Activated CD4-positive, alpha-beta T cell treated with anti-CD3 and anti-CD28 coated beads, Interleukin-2, amount 50 U/mL, for 16 hours (primary cell): ENCODE measurements at regions not wholly inside any gene's neighbourhood (a gene's known extent, or its start where the extent isn't known, plus 50 kb on each side); places are given as distances from the start of the nearest gene placed in this dataset.
A peak's percentile ranks its signal among the peaks of the same experiment; 100 is the strongest.
"Not testable (repeated sequence)": the region's sequence is repeated elsewhere in the genome, so short reads cannot be mapped to it uniquely, and the experiment has no call there.

Experiments used
- DNase-seq: peaks from one replicate; pipeline ENCODE4 v3.0.0-alpha.2; 2020

DNA sequence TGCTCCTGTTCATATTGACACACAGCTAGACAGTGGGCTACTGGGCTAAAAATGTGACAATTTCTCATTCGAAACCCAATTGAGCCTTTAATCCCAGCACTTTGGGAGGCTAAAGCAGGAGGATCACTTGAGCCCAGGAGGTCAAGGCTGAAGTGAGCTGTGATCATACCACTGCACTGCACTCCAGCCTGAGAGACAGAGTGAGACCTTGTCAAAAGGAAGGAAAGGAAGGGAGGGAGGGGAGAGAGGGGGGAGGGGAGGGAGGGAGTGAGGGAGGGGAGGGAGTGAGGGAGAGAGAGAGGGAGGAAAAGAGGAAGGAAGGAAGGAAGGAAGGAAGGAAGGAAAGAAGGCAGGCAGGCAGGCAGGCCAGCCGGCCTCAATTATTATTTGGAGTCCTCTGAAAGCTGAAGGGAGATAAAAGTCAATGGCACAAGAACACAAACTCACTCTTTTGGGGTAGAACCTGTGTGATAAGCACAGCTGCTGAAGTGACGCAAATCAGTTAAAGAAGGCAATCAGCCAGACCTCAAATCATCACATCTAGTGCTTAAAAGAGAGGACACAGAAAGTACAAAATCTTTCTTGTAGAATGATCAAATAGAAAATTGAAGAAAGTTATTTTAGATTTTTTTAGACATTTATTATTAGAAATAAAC, 98.1 kb downstream of the CCDC71L start:
- DNase-seq: no peak

DNA sequence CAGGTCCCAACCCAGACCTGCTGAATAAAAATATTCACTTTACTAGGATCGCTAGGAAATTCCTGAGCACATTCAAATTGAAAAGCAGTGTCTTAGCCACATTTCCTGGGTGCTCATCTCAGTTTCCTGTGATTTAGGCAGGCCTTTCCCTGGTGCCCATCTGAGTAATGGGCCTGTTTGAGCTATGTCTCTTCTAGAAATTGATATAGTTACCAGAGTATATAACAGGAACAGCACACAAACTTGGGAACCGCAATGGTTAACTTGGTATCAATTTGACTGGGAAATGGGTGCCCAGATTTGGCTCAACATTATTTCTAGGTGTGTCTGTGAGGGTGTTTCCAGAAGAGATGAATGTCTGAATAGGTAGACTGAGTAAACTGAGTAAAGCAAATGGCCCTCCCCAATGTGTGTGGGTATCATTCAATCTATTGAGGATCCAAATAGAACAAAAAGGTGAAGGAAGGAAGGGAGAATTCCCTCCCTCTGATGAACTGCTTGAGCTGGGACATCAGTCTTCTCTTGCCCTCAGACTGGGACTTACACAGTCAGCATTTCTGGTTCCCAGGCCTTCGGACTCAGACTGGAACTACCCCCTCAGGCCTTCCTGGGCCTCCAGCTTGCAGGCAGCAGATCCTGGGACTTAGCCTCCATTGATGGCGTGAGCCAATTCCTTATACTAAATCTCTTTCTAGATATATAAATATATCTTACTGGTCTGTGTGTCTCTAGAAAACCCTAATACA, 99.1 kb downstream of the CCDC71L start:
- DNase-seq: peak; percentile 78

DNA sequence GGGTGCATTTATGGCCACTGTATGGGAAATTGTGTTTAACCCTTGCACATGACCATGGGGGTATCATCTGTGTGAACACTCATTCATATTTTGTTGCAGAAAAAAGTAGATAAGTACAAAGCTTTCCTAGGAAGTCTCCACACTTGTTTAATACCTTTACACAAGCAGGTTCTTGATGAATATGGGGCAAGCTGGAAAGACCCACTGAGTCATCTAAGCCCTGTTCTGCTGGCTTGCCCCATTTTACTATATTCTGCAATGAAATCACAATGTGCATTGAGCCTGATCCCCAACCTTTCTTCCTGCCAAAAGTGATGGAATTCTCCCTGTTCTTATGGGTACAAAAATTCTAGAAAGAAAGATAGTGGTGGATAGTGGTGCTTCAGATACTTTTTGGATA, 99.8 kb downstream of the CCDC71L start:
- DNase-seq: peak; percentile 37

DNA sequence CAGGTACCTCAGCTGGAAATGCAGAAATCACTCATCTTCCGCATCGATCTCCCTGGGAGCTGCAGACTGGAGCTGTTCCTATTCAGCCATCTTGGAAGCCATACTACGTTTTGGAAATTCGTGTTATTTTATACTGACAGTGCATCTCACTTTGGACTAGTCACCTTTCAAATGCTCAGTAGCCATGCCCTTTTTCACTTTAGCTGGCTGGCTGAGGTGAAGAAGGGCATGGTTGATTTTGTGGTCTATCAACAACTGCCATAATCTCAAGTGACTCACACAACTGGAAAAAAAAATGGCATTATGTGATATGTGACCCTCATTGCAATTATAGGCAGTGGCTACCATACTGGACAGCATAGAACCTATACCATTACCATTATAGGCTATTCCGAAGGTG, 100.5 kb downstream of the CCDC71L start:
- DNase-seq: no peak

DNA sequence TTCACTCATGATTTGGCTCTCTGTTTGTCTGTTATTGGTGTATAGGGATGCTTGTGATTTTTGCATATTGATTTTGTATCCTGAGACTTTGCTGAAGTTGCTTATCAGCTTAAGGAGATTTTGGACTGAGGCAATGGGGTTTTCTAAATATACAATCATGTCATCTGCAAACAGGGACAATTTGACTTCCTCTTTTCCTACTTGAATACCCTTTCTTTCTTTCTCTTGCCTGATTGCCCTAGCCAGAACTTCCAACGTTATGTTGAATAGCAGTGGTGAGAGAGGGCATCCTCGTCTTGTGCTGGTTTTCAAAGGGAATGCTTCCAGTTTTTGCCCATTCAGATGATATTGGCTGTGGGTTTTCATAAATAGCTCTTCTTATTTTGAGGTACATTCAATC, 104.7 kb downstream of the CCDC71L start:
- DNase-seq: not testable (repeated sequence)

DNA sequence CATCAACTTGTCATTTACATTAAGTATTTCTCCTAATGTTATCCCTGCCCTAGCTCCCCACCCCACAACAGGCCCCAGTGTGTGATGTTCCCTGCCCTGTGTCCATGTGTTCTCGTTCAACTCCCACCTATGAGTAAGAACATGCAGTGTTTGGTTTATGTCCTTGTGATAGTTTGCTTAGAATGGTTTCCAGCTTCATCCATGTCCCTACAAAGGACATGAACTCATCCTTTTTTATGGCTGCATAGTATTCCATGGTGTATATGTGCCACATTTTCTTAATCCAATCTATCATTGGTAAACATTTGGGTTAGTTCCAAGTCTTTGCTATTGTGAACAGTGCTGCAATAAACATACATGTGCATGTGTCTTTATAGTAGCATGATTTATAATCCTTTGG, 106.3 kb downstream of the CCDC71L start:
- not testable (repeated sequence) for DNase-seq

DNA sequence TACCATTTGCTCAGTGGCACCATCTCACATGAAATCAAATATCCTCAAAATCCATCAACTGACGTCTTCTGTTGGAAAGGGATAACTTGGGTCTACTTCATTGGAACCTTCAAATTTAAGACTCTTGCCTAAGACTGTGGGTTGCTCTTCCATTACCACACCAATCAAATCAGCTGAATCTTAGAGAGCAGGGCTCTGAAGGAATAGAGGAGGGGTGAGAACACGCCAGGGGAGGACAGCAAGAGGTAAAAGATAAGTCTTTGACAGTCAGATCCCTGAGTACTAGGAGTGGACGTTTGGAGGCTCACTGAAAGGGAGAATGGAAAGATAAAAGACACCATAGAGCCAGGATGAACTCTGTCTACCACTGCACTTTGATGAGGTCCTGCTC, 107.5 kb downstream of the CCDC71L start:
- no peak for DNase-seq

DNA sequence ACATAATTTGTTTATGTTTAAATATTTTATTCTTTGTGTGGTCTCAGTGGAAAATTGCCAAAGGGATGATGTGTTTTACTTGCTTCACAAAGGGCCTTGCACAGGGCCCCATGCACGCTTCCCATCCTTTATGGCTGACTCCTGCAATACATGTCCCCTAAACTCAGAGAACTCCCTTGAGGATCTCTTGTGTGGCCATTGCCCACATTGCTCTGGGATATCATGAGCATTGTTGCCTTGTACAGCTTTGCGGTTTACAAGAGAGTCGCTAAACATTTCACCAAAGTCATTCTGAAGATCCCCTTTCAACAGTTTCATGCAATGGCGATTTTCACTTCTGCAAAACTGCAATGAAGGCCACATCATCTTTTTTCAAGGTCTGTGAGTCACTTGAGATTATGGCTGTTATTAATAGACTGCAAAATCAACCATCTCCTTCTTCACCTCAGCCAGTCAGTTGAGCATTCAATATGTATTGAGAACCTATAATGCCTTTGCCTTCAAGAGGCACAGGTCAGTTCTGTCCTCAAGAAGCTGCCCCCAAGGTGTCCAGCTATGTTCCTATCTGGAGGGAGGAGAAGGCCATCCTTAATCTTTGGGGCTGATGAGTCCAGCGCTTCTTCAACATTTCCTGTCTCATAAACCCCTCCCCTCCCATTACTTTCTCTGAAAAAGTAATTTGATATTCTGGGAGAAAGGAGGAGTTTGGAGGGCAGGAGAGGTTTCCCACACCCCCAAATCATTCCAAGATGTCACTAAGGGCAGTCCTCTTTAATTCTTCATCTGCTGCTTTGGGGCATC, 108.1 kb downstream of the CCDC71L start:
- DNase-seq: no peak

DNA sequence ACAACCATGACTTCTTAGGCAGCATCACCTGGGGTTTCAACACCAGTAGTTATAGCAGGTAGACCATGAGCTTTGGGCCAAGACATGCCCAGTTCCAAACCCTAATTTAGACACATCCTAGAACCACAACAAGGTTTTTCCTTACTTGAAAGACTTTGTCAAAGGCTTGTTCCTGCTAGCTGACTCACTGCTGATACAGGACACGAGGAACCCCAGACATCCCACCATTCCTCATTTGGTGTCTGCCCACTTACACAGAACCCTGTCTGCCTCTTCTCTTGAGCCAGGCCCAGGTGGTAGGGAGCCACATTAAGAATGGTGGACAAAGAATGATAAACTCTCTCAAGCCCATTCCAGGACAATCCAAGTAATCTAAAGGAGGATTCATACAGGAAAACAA, 109.0 kb downstream of the CCDC71L start:
- no peak for DNase-seq

DNA sequence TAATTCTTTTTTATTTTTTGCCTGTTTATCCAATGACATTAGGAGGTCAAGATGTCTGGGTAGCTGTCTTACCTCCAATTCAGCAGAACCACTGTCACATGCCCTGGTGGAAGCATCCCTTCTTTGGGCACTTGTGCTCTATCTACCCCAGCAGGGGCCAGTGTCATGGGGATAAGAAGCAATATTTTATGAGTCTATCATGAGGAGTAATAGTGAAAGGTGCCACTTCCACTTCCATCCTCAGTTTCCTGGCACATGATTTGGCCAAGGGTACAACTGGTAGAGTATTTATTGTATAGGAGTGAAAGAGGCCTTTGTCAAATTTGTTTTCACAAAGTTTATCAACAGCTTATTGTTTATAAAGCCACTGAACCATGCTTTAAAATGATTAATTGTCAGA, 112.5 kb downstream of the CCDC71L start:
- no peak for DNase-seq

DNA sequence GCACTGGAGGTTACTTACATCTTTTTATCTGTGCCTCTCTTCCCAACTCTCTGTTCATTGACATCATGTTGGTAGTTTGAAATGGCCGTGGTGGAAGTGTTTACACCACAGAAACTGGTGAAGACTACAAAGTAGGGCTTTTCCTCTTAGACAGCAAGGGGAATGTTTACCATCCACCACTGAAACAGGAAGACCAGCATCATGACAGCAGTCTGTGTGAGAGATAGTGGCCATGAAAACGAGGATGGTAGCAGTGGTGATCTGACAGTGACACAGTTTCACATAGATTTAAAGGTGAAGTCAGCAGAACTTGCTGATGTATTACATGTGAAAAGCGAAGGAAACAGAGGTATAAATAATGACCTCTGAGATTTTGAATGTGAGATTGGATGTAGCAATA, 115.7 kb downstream of the CCDC71L start:
- DNase-seq: peak; percentile 21

DNA sequence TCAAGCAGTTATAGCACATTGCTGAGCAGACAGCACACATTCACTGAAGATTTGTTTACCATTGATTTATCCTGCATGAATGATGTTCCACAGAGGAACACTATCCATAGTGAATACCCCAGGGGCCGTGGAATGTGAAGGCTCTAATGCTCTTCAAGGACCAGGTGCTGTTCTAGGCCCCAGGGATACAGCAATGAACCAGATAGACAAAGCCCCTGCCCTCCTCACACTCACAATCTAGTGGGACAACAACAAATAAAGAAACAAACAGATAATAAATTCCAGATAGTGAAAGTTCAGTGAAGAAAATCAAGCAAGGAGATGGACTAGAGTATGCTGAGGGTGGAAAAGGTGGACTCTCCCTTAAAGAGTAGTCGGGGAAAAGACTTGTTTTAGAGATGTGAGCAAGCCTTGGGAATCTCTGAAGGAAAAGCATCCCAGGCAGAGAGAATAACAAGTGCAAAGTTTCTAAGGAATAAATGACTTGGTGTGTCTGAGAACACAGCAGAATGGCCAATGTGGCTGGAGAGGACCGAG, 117.7 kb downstream of the CCDC71L start:
- DNase-seq: no peak

DNA sequence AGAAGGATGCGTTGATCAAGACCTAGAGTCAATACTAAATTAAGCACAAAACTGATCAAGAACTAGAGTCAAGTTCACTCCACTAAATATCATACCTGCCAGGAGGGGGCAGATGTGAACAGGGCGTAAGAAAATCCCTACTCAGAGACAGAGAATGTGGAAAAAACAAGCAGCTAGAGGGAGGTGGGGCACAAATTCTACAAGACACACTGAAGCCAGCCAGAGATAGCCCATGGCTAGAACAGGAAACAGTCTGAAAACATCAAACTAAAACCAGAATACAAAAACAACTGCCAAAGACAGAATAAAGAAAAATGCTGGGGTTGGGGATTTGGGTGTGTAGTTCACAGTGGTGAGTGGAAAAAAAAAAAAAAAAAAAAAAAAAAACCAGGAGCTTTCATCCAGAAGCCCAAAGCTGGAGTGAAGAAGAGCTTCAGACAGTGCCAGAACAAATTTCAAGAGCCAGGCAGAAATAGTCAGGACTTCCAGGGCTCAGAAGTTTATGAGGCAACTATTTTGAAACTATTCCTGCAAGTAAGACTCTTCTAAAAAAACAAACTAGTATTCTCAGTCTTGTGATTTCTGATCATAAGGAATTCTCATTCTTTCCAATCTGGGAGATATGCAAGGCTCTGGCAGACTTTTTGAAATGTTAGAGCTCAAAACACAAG, 118.3 kb downstream of the CCDC71L start:
- DNase-seq: peak; percentile 69

DNA sequence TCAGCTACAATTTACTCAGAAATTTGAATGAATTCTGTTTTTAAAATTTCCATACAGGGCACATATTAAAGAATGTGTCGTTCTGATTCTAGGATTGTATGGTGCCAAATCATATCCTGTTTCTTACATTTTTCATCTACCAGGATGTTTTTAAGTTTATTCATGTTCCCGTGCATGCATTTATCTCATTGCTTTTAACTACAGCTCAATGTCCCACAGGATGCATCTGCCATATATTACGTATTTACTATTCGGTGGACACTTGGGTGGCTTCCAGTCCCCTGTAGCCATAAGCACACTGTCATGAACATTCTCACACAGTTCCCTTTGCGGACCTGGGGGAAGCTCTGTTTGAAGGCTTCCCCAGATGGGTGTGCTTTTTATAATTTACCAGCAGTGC, 122.3 kb downstream of the CCDC71L start:
- DNase-seq: no peak

DNA sequence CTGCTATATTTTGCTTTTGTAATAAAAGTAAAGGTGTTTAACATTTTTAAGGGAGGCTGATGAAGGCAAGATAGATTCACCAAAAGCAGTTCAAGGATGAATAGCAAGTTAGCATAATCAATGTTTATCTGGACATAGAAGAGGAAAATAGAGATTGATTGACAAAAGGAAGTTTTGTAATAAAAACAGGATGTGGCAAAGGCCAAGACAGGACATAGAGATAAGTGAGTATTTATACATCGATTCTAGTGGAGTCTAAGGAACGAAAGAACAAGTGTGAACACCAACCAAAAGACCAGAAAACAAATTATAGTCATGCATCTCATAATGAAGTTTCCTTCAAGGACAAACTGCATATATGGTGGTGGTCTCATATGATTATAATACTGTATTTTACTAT, 123.8 kb downstream of the CCDC71L start:
- DNase-seq: no peak

DNA sequence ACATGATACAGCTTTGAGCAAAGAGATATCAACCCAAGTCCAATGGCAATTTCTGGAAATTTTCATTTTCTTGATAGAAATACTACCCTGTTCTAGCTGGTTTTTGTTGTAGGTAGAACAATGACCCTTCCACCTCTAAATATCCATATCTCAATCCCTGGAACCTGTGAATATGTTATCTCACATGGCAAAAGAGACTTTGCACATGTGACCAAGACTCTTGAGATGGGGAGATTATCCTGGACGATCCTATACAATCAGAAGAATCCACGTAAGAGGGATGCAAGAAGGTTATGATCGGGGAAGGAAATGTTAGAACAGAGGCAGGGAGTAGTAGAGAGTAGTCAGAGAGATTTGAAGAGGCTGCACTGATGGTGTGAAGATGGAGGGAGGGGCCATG, 124.9 kb downstream of the CCDC71L start:
- DNase-seq: no peak

DNA sequence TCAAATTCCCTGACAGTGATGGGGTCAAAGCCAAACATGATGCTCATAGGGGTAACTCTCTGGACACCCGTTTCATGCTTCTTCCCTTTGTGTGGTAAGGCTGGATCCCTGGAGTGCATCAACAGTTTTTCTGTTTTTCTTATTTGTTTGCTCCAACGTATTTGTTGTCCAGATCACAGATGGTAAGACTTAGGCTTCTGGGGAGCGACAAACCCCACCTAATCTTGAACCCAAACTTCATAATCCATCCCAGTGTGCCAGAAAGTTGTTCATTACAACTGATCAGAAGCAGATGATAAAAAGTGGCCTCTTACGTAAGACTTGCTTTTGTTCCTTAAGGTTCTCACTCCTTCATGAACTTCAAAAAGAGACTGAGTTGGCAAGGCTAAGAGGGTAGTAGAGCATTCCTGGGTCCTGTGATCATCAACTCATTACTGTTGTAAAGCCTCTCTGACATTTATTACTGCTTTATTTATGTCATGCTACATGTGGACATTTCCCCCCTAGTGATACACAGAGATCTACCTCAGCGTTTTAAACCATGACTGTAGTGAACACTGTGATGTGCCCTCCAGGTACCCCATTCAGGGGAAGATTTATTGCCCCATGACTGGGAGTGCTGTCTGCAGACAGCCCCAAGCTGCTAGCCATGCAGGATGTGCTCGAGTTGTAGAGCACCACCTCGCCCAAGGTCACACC, 125.6 kb downstream of the CCDC71L start:
- no peak for DNase-seq

DNA sequence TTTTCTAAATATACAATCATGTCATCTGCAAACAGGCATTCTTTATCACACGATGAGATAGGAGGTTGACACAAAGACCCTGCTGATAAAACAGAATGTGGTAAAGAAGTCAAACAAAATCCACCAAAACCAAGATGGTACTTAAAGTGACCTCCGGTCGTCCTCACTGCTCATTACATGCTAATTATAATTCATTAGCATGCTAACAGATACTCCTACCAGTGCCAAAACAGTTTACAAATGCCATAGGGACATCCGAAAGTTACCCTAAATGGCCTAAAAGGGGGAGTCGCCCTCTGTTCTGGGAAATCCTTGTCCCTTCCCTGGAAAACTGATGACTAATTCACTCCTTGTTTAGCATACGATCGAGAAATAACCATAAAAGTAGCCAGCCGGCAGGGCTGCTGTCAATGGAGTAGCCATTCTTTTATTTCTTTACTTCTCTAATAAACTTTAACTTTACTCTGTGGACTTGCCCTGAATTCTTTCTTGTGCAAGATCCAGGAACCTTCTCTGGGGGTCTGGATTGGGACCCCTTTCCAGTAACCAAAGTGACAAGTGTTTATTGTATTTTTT, 126.6 kb downstream of the CCDC71L start:
- DNase-seq: no peak

DNA sequence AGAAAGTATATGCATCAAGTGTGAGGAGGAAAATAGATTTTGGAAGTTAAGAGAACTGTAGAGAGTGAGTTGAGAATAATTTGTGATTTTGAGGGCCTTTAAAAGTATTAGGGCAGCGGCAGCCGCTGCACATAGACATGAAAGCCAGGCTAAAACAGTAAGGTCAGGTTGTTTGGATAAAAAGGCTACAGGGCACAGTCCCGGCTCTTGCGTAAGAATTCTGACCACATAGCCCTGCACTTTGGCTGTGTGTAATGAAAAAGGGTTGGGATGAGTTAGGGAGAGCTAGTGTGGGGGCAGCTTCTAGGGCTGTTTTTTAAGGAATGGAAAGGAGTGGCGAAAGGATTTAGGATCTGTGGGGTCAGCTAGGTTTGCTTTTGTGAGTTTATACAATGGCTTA, 130.8 kb downstream of the CCDC71L start:
- DNase-seq: not testable (repeated sequence)

DNA sequence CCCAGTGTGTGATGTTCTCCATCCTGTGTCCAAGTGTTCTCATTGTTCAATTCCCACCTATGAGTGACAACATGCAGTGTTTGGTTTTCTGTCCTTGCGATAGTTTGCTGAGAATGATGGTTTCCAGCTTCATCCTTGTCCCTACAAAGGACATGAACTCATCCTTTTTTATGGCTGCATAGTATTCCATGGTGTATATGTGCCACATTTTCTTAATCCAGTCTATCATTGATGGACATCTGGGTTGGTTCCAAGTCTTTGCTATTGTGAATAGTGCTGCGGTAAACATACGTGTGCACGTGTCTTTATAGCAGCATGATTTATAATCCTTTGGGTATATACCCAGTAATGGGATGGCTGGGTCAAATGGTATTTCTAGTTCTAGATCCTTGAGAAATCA, 134.3 kb downstream of the CCDC71L start:
- DNase-seq: not testable (repeated sequence)

DNA sequence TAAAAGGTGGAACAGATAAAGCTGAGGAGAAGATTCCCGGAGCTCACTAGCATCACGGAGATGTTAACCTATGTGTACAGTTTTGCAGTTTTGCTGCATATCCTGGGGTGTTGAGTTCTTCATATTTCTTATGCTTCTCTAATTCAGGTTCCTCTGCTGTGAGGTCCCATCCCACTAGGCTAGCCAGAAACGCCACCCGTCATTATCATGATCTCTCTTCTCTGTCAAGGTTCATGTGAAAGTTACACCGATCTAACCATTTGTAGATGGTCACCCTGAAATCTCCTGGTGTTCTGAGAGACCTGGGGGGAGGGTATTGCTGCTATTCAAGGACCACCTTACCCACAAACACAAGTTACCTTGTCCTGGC, 136.3 kb downstream of the CCDC71L start:
- no peak for DNase-seq

DNA sequence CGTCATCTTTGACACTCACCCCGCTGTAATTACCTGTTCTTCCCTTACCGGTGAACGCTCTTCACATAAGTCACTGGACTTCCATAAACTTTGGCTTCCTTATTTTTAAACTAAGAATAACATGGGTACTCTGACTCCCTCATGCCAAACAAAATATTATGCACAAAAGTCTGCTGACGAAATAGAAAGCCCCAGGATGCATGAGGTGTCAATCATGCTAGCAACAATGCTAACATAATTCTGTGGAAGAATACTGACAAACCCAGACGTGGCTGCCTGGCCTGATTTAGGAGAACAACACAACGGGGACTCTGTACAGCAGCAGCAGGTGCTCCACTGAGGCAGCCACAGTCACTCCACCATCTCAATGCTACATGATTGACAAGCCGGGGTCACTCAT, 137.5 kb downstream of the CCDC71L start:
- no peak for DNase-seq
